ENCODE measurements at regions not wholly inside any gene's neighbourhood (a gene's known extent, or its start where the extent isn't known, plus 50 kb on each side); places are given as distances from the start of the nearest gene placed in this dataset.
A peak's percentile ranks its signal among the peaks of the same experiment; 100 is the strongest.
"Not testable (repeated sequence)": the region's sequence is repeated elsewhere in the genome, so short reads cannot be mapped to it uniquely, and the experiment has no call there.

DNA sequence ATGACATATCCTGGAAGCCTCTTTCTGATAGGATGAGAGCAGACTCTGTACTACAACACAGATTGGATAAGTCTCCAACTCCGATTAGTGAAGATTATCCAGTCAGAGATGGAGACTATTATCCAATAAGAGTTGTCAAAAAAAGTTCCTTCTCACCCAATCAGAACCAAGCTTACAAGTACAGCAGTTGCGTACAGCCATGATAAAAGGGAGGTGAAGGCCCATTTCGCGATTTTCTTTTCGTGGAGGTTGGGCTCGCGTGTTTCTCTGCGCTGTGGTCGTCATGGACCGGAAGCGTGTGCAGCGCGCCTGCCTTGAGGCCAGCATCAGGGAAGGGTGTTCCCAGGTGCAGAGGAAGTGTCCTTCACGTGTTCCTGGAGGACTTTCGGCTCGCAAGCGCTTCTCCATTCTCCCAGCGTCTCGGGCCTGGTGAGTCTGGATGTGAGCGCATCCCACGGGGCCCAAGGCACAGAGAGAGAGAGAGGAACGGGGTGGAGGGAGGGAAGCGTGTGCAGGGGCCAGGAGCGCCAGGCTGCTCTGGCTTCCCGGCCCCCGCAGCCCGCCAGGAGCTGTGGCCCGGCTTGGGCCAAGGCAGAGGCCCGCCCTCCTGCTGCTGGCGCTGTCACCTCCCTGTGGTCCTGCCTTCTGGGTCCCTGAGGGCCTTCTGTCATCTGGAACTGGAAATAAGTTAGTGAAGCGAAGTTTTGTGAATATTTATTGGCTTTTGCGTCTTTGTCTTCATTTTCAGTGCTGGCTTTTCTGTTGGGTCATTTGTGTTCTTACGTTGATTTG lies 53.9 kb downstream of the CDRT15L2 start:
- H3K9me3 ChIP-seq, H3K4me1 ChIP-seq: not testable (repeated sequence)

DNA sequence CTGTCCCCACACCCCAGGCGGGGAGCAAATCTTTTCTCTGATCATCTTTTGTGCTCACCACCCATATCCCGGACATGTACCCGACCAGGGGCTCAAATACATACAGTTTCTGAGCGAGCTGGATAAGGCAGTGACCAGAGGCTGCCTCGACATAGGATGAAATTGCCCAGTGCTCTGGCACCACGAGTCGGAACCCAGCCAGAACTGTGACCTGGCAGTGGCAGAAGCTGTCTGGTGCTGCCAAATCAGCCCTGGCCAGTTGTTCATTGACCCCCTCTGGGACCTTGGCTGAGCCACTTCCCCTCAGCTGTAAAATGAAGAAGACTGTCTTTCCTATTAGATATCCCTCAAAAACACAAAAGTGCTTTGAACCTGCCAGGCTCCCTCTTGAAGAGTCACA lies 60.6 kb downstream of the CDRT15L2 start:
- H3K9me3 ChIP-seq, H3K27me3 ChIP-seq: not testable (repeated sequence)

More for the DNA sequence above, 53.9 kb downstream of the CDRT15L2 start:
- not testable (repeated sequence) for H3K27ac ChIP-seq; H3K27me3 ChIP-seq; H3K36me3 ChIP-seq; H3K4me3 ChIP-seq; DNase-seq (ENCODE audit: low spot score)

DNA sequence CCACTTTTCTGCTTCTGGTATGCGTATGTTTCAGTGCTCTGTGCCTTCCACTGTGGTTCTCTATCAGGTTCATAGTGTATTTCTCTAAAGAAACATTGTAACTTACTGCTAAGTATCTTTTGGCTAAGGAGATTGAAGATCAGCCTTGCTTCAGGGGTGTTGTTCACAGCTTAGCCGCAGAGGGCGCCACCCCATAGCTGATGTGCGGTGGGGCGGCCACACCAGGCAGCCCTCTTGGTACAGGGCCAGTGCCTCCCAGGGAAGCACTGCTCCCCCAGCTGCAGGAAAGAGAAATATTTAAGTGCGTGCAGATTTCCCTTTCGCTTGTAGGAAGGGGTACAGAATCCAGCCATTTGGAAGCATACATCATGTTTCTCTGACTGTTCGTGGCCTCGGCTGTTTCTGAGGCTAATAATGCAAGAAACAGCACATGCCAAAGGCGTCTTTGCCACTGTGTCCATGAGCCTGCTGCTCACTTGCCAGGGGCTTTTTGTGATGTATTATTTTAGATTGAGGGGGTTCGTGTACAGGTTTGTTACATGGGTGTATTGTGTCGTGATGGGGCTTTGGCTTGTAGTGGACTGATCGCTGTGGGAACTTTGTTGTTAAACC lies 67.2 kb downstream of the CDRT15L2 start:
- H3K27me3 ChIP-seq; DNase-seq (ENCODE audit: low spot score); H3K27ac ChIP-seq; H3K4me3 ChIP-seq; H3K9me3 ChIP-seq; H3K36me3 ChIP-seq; H3K4me1 ChIP-seq: not testable (repeated sequence)
- peak; percentile 19 to 55 for TF ChIP-seq CTCF (IDR thresholded peaks at IDR 0.05)

More for the DNA sequence above, 60.6 kb downstream of the CDRT15L2 start:
- not testable (repeated sequence) for DNase-seq (ENCODE audit: low spot score); H3K4me1 ChIP-seq; H3K27ac ChIP-seq; H3K36me3 ChIP-seq; H3K4me3 ChIP-seq

- DNase-seq (ENCODE audit: low spot score), result not testable (repeated sequence)
Observed at GRCh38 chr17:20649097-20649767, 69.7 kb downstream of the CDRT15L2 start.

DNA sequence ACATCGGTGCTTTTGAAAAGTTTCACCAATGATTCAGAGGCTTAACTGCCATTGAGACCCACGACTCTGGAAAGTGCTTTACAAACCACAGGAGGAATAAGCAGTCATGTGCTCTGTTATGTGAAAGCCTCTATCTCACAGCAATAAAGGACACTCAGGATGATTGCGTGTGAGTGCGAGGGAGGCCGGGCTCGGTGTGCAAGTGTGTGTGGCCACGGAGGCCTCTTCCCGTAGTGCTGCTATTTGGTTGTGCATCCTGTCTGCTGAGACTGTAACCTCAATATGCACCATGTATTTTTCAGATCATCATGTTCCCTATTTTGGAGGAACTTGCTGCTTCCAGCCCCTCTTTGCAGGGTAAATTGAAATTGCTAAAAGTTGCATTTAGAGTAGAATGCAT lies 71.5 kb downstream of the CDRT15L2 start:
- not testable (repeated sequence) for H3K27ac ChIP-seq; H3K4me3 ChIP-seq; H3K9me3 ChIP-seq; H3K4me1 ChIP-seq; H3K27me3 ChIP-seq; H3K36me3 ChIP-seq; DNase-seq (ENCODE audit: low spot score)

More at GRCh38 chr17:20649097-20649767, 69.7 kb downstream of the CDRT15L2 start:
- H3K27ac ChIP-seq, H3K9me3 ChIP-seq, H3K36me3 ChIP-seq, H3K4me3 ChIP-seq, H3K4me1 ChIP-seq, H3K27me3 ChIP-seq: not testable (repeated sequence)

DNA sequence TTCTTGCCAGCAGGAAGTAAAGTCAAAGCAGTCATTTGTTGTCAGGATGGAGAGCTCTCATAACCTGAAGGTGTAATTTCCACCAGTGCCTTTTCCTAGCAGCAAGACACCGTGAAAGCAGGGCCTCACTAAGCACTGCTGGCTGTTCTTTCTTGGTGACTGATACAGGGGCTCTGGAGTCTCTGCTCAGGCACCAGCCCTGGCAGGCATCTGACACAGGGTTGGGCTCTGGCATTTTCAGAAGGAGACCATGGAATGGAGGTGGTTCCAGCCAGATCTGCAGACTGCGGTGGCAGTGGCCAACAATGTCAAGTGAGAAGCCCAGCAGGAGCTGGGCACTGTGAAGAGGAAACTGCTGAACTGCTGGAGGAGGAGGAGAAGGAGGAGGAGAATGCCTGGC lies 72.2 kb downstream of the CDRT15L2 start:
- not testable (repeated sequence) for H3K9me3 ChIP-seq, H3K27me3 ChIP-seq, H3K36me3 ChIP-seq

GRCh38 chr17:20653391-20653790 lies 73.9 kb downstream of the CDRT15L2 start:
- not testable (repeated sequence) for DNase-seq (ENCODE audit: low spot score); H3K9me3 ChIP-seq; H3K4me3 ChIP-seq; H3K4me1 ChIP-seq; H3K36me3 ChIP-seq; H3K27me3 ChIP-seq; H3K27ac ChIP-seq

More for the DNA sequence above, 72.2 kb downstream of the CDRT15L2 start:
- H3K4me1 ChIP-seq; DNase-seq (ENCODE audit: low spot score); H3K27ac ChIP-seq; H3K4me3 ChIP-seq: not testable (repeated sequence)

- H3K9me3 ChIP-seq; H3K27me3 ChIP-seq; H3K4me1 ChIP-seq; H3K4me3 ChIP-seq; H3K36me3 ChIP-seq; DNase-seq (ENCODE audit: low spot score); H3K27ac ChIP-seq: not testable (repeated sequence)
Observed at GRCh38 chr17:20654114-20654513, 74.6 kb downstream of the CDRT15L2 start.

GRCh38 chr17:20654575-20654974 lies 75.1 kb downstream of the CDRT15L2 start:
- not testable (repeated sequence) for DNase-seq (ENCODE audit: low spot score)

DNA sequence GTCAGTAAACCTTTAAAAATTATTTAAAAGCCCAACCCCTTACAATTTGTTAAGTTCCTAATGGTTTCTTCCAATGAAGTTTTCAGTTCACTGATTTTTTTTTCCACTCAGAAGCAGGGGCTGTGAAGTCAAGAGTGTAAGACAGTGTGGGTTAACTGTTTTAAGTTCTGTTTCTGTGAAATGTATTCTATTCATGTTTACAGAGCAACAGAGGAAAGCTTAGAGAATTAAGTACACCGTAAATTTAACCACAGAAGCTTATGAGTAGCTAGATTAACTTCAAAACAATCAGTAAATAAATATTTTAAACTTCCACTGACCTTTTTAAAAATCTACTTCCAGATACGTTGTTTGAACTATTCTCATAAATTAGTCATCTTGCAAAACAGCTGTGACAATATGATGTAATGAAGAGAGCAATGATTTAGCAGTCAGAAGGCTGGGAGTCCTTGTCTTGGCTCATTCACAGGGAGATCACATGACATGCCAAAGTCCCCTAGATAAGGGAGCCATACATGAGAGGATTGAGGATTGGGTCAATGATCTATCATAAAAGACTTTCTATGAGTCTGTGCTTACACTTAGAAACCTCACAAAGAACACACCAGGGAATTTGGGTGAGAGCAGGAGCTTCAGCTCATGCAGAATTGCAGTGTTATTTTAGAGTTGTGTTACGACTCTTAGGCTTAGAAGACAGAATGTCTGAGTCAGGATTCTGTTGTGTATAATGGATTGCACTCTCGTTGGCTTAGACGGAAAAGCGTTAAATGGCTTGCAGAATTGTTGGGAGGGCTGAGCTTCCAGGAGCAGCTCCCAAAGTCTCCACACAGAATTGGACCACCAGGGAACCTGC lies 85.8 kb downstream of the CDRT15L2 start:
- H3K27me3 ChIP-seq; H3K36me3 ChIP-seq; H3K4me3 ChIP-seq; H3K27ac ChIP-seq; DNase-seq (ENCODE audit: low spot score); H3K9me3 ChIP-seq; H3K4me1 ChIP-seq: not testable (repeated sequence)

More at GRCh38 chr17:20654575-20654974, 75.1 kb downstream of the CDRT15L2 start:
- not testable (repeated sequence) for H3K9me3 ChIP-seq, H3K4me1 ChIP-seq, H3K27ac ChIP-seq, H3K4me3 ChIP-seq, H3K27me3 ChIP-seq, H3K36me3 ChIP-seq

GRCh38 chr17:20666689-20667088 lies 87.2 kb downstream of the CDRT15L2 start:
- not testable (repeated sequence) for H3K27ac ChIP-seq; H3K4me1 ChIP-seq; H3K4me3 ChIP-seq; H3K36me3 ChIP-seq; H3K9me3 ChIP-seq; DNase-seq (ENCODE audit: low spot score); H3K27me3 ChIP-seq

GRCh38 chr17:20667712-20668111 lies 88.2 kb downstream of the CDRT15L2 start:
- not testable (repeated sequence) for DNase-seq (ENCODE audit: low spot score); H3K9me3 ChIP-seq; H3K4me1 ChIP-seq; H3K36me3 ChIP-seq; H3K4me3 ChIP-seq; H3K27me3 ChIP-seq; H3K27ac ChIP-seq

DNA sequence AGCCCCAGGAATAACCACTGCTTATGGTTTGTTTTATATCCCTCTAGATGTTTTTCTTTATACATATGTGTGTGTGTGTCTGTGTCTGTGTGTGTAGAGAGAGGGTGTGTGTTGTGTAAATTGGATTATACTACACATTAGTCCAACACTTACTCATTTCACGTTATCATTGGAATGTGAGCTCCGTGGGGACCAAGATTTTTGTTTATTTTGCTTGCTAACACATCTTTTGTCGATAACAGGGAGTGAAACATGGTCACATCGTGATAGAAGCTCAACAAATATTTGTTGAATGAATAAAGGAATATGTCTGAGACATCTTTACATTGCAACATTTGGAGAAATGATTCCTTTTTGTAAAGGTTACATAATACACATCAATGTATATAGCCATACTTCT lies 88.8 kb downstream of the CDRT15L2 start:
- H3K36me3 ChIP-seq; H3K27ac ChIP-seq; DNase-seq (ENCODE audit: low spot score); H3K4me1 ChIP-seq; H3K9me3 ChIP-seq; H3K27me3 ChIP-seq; H3K4me3 ChIP-seq: not testable (repeated sequence)

Data from right atrium auricular region (tissue), 2 donors.